H1 (cell line): ENCODE measurements at regions not wholly inside any gene's neighbourhood (a gene's known extent, or its start where the extent isn't known, plus 50 kb on each side); places are given as distances from the start of the nearest gene placed in this dataset.

Experiments used
- RNF2 ChIP-seq: fragments of 200-900, 300-1000 bp; sonication (generic); IDR thresholded peaks from 2 replicates; pipeline ENCODE4 v1.7.1; 2016; ENCODE audit warnings: borderline replicate concordance, low read depth, mild to moderate bottlenecking, antibody characterized with exemption, low read length; ENCODE audit not compliant: poor library complexity, severe bottlenecking; ENCODE audit errors: missing control alignments
- TAF1 ChIP-seq: IDR thresholded peaks from 2 replicates; pipeline ENCODE4 v1.6.1; 2011; ENCODE audit warnings: mild to moderate bottlenecking, low read depth, low read length
- ZNF274 ChIP-seq: IDR thresholded peaks from 2 replicates; pipeline ENCODE4 v1.7.0; 2012; ENCODE audit warnings: low read length, borderline replicate concordance; ENCODE audit errors: extremely low read depth

- TF ChIP-seq ZNF274 (no peak), TAF1 (no peak), RNF2 (no peak)
- TF ChIP-seq, all 59 proteins: peak for 0
These were observed 200.0 kb upstream of the ANKRD55 start (continued) for GRCh38 chr5:56433039-56433617.
